ENCODE measurements at regions not wholly inside any gene's neighbourhood (a gene's known extent, or its start where the extent isn't known, plus 50 kb on each side); places are given as distances from the start of the nearest gene placed in this dataset.

DNA sequence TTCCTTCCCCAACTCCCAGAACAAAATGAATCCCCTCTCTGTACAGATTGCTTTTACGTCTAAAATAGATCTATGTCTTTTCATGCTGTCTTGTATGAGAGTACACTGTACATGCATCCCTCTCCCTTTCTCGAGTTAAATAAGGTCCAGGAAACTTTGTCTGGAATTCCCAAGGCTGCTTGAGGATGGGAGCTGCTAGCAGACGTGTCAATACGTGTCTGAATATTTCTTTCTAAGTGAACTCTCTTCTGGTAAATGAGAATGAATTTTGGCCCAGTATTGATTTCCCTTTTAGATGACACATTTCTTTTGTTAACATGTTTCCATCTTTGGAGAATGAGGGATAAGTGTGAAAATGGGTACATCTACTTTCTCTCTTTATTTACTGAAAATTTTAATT, 59.6 kb upstream of the GAS1 start:
- H3K27ac ChIP-seq (ENCODE audit: control insufficient read depth, insufficient read depth, low read length), result no peak overlapping the region
- H3K4me2 ChIP-seq (ENCODE audit: control insufficient read depth, extremely low read depth, insufficient read depth, low read depth, low read length), result peak overlapping the region; percentile 74
- H3K79me2 ChIP-seq (ENCODE audit: control insufficient read depth, insufficient read depth, low read length), result no peaks in the 10 kb centered on the region
- DNase-seq (ENCODE audit: low read depth, low spot score) (no peak), FAIRE-seq (peak; percentile 34)
- peak overlapping the region; percentile 89 for H2AFZ ChIP-seq (ENCODE audit: control insufficient read depth, low read length)
- TF ChIP-seq, protein P1, sequence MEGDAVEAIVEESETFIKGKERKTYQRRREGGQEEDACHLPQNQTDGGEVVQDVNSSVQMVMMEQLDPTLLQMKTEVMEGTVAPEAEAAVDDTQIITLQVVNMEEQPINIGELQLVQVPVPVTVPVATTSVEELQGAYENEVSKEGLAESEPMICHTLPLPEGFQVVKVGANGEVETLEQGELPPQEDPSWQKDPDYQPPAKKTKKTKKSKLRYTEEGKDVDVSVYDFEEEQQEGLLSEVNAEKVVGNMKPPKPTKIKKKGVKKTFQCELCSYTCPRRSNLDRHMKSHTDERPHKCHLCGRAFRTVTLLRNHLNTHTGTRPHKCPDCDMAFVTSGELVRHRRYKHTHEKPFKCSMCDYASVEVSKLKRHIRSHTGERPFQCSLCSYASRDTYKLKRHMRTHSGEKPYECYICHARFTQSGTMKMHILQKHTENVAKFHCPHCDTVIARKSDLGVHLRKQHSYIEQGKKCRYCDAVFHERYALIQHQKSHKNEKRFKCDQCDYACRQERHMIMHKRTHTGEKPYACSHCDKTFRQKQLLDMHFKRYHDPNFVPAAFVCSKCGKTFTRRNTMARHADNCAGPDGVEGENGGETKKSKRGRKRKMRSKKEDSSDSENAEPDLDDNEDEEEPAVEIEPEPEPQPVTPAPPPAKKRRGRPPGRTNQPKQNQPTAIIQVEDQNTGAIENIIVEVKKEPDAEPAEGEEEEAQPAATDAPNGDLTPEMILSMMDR (optimal IDR thresholded peaks at IDR 0.05 in 1 of 3, IDR thresholded peaks at IDR 0.05 in 1 of 3, conservative IDR thresholded peaks at IDR 0.05 in 1 of 3; ENCODE audit: extremely low read depth in 1 of 3, insufficient read depth in 2 of 3, low read length in 3 of 3), result no peak
- no peak for TF ChIP-seq EZH2 (IDR thresholded peaks at IDR 0.05; ENCODE audit: low read length)
- no peaks in the 10 kb centered on the region for H3K9me3 ChIP-seq (ENCODE audit: control insufficient read depth, low read depth, low read length)
- dilution Hi-C loops (cut with MboI; ENCODE audit: extremely low pct_ligation_motif_present, low sequenced_read_pairs), result no loop called here
- H3K27me3 ChIP-seq (ENCODE audit: control insufficient read depth, extremely low read depth, insufficient read depth, low read length), result no peaks in the 10 kb centered on the region
- H3K36me3 ChIP-seq (ENCODE audit: control insufficient read depth in 2 of 2, extremely low read depth in 1 of 2, insufficient read depth in 2 of 2, low read length in 2 of 2), result no peaks in the 10 kb centered on the region
- H3K4me3 ChIP-seq (ENCODE audit: control insufficient read depth in 2 of 3, extremely low read depth in 1 of 3, insufficient read depth in 2 of 3, low read depth in 1 of 3, low read length in 3 of 3), result peak overlapping the region in 2 of 3 experiments; percentile 10 to 35
- no peak overlapping the region for H3K9ac ChIP-seq (ENCODE audit: control insufficient read depth, extremely low read depth, insufficient read depth, low read length)
- H3K4me1 ChIP-seq (ENCODE audit: control insufficient read depth, extremely low read depth, insufficient read depth, low read length), result peaks cover 9% of the 10 kb centered on the region
- no peaks in the 10 kb centered on the region for H4K20me1 ChIP-seq (ENCODE audit: control insufficient read depth, extremely low read depth, insufficient read depth, low read length)
- no peaks in the 10 kb centered on the region for H3K9me1 ChIP-seq (ENCODE audit: control insufficient read depth, extremely low read depth, insufficient read depth, low read length)

DNA sequence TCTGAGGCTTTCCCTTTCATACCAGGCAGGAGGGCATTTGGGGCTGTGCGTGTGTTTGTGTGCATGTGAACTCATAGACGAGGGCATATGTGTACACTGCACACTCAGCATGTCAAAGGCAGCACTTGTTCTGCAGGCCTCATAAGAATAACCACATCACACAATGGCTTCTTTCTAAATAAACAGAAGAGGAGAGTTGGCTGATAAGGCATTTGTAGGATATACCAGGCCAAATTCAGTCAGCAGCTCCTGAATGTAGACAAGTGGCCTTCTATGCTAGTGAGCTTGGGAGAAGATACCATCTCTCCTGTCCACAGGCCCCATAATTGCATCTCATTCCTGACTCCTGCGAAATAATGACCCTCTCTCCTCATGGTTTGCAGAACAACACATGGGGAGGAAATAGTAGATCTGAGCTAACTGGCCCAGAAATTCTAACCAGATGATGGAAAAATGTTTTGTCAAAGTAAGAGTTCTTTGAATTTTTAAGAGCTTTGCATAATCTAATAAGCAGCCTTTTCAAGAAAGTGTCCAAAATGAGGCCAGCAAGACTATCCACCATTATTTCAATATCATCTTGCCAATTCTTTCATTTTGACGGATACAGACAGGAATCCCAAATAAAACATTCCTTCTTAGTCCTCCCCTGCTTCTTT, 60.5 kb upstream of the GAS1 start:
- Histone ChIP-seq H2AFZ (ENCODE audit: control insufficient read depth, low read length) (no peak overlapping the region), H3K27me3 (ENCODE audit: control insufficient read depth, extremely low read depth, insufficient read depth, low read length) (no peaks in the 10 kb centered on the region)

More for the DNA sequence above, 60.5 kb upstream of the GAS1 start:
- Histone ChIP-seq H3K4me3 (ENCODE audit: control insufficient read depth in 2 of 3, extremely low read depth in 1 of 3, insufficient read depth in 2 of 3, low read depth in 1 of 3, low read length in 3 of 3) (no peak overlapping the region), H3K4me1 (ENCODE audit: control insufficient read depth, extremely low read depth, insufficient read depth, low read length) (peaks cover 9% of the 10 kb centered on the region), H3K27ac (ENCODE audit: control insufficient read depth, insufficient read depth, low read length) (no peak overlapping the region), H3K9ac (ENCODE audit: control insufficient read depth, extremely low read depth, insufficient read depth, low read length) (no peak overlapping the region), H4K20me1 (ENCODE audit: control insufficient read depth, extremely low read depth, insufficient read depth, low read length) (no peaks in the 10 kb centered on the region), H3K9me1 (ENCODE audit: control insufficient read depth, extremely low read depth, insufficient read depth, low read length) (no peaks in the 10 kb centered on the region), H3K79me2 (ENCODE audit: control insufficient read depth, insufficient read depth, low read length) (no peaks in the 10 kb centered on the region), H3K9me3 (ENCODE audit: control insufficient read depth, low read depth, low read length) (no peaks in the 10 kb centered on the region), H3K4me2 (ENCODE audit: control insufficient read depth, extremely low read depth, insufficient read depth, low read depth, low read length) (no peak overlapping the region), H3K36me3 (ENCODE audit: control insufficient read depth in 2 of 2, extremely low read depth in 1 of 2, insufficient read depth in 2 of 2, low read length in 2 of 2) (no peaks in the 10 kb centered on the region)
- TF ChIP-seq EZH2 (IDR thresholded peaks at IDR 0.05; ENCODE audit: low read length), result no peak
- TF ChIP-seq, protein P1 (optimal IDR thresholded peaks at IDR 0.05 in 1 of 3, IDR thresholded peaks at IDR 0.05 in 1 of 3, conservative IDR thresholded peaks at IDR 0.05 in 1 of 3; ENCODE audit: extremely low read depth in 1 of 3, insufficient read depth in 2 of 3, low read length in 3 of 3), result no peak
- dilution Hi-C loops (cut with MboI; ENCODE audit: extremely low pct_ligation_motif_present, low sequenced_read_pairs), result no loop called here
- DNase-seq (ENCODE audit: low read depth, low spot score) (no peak), FAIRE-seq (peak; percentile 49)
